Testis (tissue), 2 donors: ENCODE measurements at regions not wholly inside any gene's neighbourhood (a gene's known extent, or its start where the extent isn't known, plus 50 kb on each side); places are given as distances from the start of the nearest gene placed in this dataset.
"Not testable (repeated sequence)": the region's sequence is repeated elsewhere in the genome, so short reads cannot be mapped to it uniquely, and the experiment has no call there.

Experiments used
- POLR2A ChIP-seq: fragments of 450-650 bp; IDR thresholded peaks from one replicate; pipeline ENCODE4 v1.6.1; 2017; ENCODE audit warnings: antibody characterized with exemption, mild to moderate bottlenecking, moderate library complexity
- TF ChIP-seq, protein P1 (sequence below), 3 experiments: fragments of 450-650 bp in 2 of 3; fragments of 200-600 bp in 1 of 3; sonication (generic) in 1 of 3; IDR thresholded peaks; one replicate each; pipeline ENCODE4 v1.5.1; 2016 to 2019; ENCODE audit warnings: antibody characterized with exemption in 3 of 3, mild to moderate bottlenecking in 2 of 3, moderate library complexity in 1 of 3

DNA sequence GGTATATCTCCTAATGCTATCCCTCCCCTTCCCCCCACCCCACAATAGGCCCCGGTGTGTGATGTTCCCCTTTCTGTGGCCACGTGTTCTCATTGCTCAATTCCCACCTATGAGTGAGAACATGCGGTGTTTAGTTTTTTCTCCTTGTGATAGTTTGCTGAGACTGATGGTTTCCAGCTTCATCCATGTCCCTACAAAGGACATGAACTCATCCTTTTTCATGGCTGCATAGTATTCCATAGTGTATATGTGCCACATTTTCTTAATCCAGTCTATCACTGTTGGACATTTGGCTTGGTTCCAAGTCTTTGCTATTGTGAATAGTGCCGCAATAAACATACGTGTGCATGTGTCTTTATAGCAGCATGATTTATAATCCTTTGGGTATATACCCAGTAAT is 122.5 kb upstream of the TAS2R1 start:
- TF ChIP-seq, protein P1, sequence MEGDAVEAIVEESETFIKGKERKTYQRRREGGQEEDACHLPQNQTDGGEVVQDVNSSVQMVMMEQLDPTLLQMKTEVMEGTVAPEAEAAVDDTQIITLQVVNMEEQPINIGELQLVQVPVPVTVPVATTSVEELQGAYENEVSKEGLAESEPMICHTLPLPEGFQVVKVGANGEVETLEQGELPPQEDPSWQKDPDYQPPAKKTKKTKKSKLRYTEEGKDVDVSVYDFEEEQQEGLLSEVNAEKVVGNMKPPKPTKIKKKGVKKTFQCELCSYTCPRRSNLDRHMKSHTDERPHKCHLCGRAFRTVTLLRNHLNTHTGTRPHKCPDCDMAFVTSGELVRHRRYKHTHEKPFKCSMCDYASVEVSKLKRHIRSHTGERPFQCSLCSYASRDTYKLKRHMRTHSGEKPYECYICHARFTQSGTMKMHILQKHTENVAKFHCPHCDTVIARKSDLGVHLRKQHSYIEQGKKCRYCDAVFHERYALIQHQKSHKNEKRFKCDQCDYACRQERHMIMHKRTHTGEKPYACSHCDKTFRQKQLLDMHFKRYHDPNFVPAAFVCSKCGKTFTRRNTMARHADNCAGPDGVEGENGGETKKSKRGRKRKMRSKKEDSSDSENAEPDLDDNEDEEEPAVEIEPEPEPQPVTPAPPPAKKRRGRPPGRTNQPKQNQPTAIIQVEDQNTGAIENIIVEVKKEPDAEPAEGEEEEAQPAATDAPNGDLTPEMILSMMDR (IDR thresholded peaks at IDR 0.05): not testable (repeated sequence)
- not testable (repeated sequence) for TF ChIP-seq POLR2A
